ENCODE measurements at regions not wholly inside any gene's neighbourhood (a gene's known extent, or its start where the extent isn't known, plus 50 kb on each side); places are given as distances from the start of the nearest gene placed in this dataset.

DNA sequence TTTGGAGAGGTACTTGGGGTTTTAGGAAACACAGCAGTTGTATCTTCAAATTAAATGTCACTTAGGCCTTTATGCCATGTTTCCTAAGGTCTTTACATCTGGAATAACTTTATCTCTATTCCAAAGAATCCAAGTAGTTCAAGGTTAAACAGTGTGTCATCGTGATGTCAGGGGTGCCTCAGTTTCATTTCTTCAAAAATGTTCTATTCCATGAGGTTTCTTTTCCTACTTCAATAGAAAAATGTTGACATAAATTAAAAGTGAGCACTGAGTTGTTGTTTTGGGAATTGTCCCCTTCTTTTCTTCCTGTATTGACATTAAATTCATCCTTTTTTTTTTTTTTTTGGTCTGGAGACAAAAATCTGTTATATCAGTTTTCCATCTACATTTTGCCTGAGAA, 160.6 kb upstream of the C21orf91 start:
- no peak overlapping the region for H3K4me2 ChIP-seq (ENCODE audit: insufficient read depth, low read length)
- ChIA-PET CTCF (ENCODE audit: low intra/inter-chr PET ratio) (no interaction called here), POLR2A (no interaction called here)
- H4K20me1 ChIP-seq (replicated peaks; ENCODE audit: control insufficient read depth, insufficient read depth, low read length): no peaks in the 10 kb centered on the region
- no peaks in the 10 kb centered on the region for H3K9me1 ChIP-seq (ENCODE audit: control insufficient read depth, insufficient read depth, low read length)
- DNase-seq (ENCODE audit: extremely low read depth in 1 of 4, low spot score in 3 of 4) (no peak), ATAC-seq (no peak), FAIRE-seq (no peak)
- no peak overlapping the region for H3K9ac ChIP-seq (ENCODE audit: insufficient read depth in 1 of 2, low read depth in 2 of 2, low read length in 2 of 2)
- no peaks in the 10 kb centered on the region for H3K27me3 ChIP-seq (ENCODE audit: control insufficient read depth in 2 of 2, insufficient read depth in 2 of 2, low read length in 2 of 2)
- no peak overlapping the region for H3K4me3 ChIP-seq
- H3K4me1 ChIP-seq (replicated peaks in 1 of 2; ENCODE audit: control insufficient read depth in 2 of 2, insufficient read depth in 2 of 2, low read length in 2 of 2): no peaks in the 10 kb centered on the region
- intact Hi-C loops (cut with micrococcal nuclease): no loop called here
- BruUV-seq (replicated peaks): no TSS peak
- H3K79me2 ChIP-seq (ENCODE audit: control insufficient read depth, insufficient read depth, low read length): no peaks in the 10 kb centered on the region
- no peak overlapping the region for H3K27ac ChIP-seq (ENCODE audit: extremely low read depth, low read depth, low read length)
- H2AFZ ChIP-seq (ENCODE audit: low read depth, low read length): no peak overlapping the region
- H3K36me3 ChIP-seq (ENCODE audit: control insufficient read depth, insufficient read depth, low read length): no peaks in the 10 kb centered on the region
- in situ Hi-C loops (cut with MboI): no loop called here
- TF ChIP-seq ZNF655 (CRISPR knock-in tag; IDR thresholded peaks at IDR 0.05) (no peak), ADNP (tag; IDR thresholded peaks at IDR 0.05) (no peak), CREM (IDR thresholded peaks at IDR 0.05; ENCODE audit: low read depth) (no peak), NCOA1 (IDR thresholded peaks at IDR 0.05; ENCODE audit: low read depth) (no peak), HDAC8 (tag; IDR thresholded peaks at IDR 0.05) (no peak), ETS1 (conservative IDR thresholded peaks at IDR 0.05; ENCODE audit: control insufficient read depth, low read depth, low read length) (no peak), NFATC3 (IDR thresholded peaks at IDR 0.05) (no peak), POLR2AphosphoS5 (IDR thresholded peaks at IDR 0.05; ENCODE audit: control insufficient read depth, insufficient read depth, low read depth, low read length) (no peak), BRD9 (IDR thresholded peaks at IDR 0.05; ENCODE audit: low read depth, partially characterized antibody) (no peak), ZNF316 (IDR thresholded peaks at IDR 0.05) (no peak), NONO (IDR thresholded peaks at IDR 0.05; ENCODE audit: low read depth in 2 of 2, low read length in 1 of 2) (no peak)
- TF ChIP-seq, protein P1, sequence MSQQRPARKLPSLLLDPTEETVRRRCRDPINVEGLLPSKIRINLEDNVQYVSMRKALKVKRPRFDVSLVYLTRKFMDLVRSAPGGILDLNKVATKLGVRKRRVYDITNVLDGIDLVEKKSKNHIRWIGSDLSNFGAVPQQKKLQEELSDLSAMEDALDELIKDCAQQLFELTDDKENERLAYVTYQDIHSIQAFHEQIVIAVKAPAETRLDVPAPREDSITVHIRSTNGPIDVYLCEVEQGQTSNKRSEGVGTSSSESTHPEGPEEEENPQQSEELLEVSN (IDR thresholded peaks at IDR 0.05; ENCODE audit: borderline replicate concordance in 1 of 2, extremely low read depth in 1 of 2, insufficient read depth in 1 of 2, insufficient read length in 1 of 2, low read depth in 1 of 2, low read length in 1 of 2, poor library complexity in 1 of 2, severe bottlenecking in 1 of 2): no peak
- WGBS (ENCODE audit: insufficient coverage, low coverage, missing lambda C conversion rate): 0% methylated on average over 1 of the region's 1 CpG
- H3K9me3 ChIP-seq (replicated peaks; ENCODE audit: control insufficient read depth, insufficient read depth, low read depth, low read length): no peaks in the 10 kb centered on the region
